CD4-positive, alpha-beta T cell treated with Interleukin-17A for 4 hours (primary cell): ENCODE measurements at regions not wholly inside any gene's neighbourhood (a gene's known extent, or its start where the extent isn't known, plus 50 kb on each side); places are given as distances from the start of the nearest gene placed in this dataset.
"Not testable (repeated sequence)": the region's sequence is repeated elsewhere in the genome, so short reads cannot be mapped to it uniquely, and the experiment has no call there.

Experiments
- DNase-seq: peaks from one replicate; pipeline ENCODE4 v3.0.0-alpha.2; 2020; ENCODE audit warnings: mixed read lengths

GRCh38 chr1:193438312-193438711 is 251.9 kb upstream of the B3GALT2 start:
- no peak for DNase-seq

GRCh38 chr1:193437785-193438184 is 251.4 kb upstream of the B3GALT2 start:
- DNase-seq, result peak; percentile 10

DNA sequence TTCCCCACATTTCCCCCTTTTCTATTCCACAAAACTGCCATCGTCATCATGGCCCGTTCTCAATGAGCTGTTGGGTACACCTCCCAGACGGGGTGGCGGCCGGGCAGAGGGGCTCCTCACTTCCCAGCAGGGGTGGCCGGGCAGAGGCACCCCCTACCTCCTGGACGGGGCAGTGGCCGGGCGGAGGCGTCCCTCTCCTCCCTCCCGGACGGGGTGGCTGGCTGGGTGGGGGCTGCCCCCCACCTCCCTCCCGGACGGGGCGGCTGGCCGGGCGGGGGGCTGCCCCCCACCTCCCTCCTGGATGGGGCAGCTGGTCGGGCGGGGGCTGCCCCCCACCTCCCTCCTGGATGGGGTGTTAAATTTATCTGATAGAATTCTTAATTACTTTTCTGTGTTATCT is 250.9 kb upstream of the B3GALT2 start:
- DNase-seq, result not testable (repeated sequence)

DNA sequence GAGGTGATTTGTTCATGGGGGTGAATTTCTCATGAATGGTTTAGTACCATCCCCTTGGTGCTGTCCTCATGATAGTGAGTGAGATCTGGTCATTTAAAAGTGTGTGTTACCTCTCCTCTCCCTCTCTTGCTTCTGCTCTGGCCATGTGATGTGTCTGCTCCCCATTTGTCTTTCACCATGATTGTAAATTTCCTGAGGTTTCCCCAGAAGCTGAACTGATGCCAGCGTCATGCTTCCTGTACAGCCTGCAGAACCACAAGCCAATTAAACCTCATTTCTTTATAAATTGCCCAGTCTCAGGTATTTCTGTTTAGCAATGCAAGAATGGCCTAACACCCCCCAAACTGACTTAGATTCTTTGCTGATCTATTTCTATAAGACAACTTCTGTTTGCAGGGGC is 249.4 kb upstream of the B3GALT2 start:
- DNase-seq, result no peak

- DNase-seq, result no peak
These were observed 247.9 kb upstream of the B3GALT2 start for GRCh38 chr1:193434319-193434718.

DNA sequence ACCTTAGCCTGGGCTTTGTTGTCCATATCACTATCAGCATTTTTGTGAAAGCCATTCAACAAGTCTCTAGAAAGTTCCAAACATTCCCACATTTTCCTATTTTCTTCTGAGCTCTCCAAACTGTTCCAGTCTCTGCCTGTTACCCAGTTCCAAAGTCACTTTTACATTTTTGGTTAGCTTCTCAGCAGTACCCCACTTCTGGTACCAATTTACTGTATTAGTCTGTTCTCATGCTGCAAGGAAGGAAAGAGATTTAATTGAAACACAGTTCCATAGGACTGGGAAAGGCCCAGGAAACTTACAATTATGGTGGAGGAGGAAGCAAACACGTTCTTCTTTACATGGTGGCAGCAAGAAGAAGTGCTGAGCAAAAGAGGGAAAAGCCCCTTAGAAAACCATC is 247.2 kb upstream of the B3GALT2 start:
- no peak for DNase-seq

GRCh38 chr1:193432979-193433587 is 246.7 kb upstream of the B3GALT2 start:
- DNase-seq, result no peak

GRCh38 chr1:193431265-193431977 is 245.0 kb upstream of the B3GALT2 start:
- no peak for DNase-seq

DNA sequence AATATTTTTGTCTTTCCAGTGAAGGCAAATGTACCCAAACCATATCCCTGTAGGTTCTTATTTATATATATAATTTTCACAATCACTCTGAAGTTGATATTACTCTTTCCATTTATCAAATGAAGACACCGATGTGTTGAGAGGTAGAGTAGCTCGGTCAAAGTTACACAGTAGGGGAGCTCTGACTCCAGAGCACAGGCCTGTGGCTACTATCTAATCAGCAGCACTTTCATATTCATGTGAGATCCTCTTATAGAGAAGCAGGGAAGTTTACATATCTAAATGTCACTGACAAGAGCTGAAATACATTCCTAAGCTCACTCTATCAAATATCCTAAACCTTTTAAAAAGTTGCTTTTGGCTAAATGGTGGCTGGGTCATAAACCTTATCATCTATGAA is 241.1 kb upstream of the B3GALT2 start:
- DNase-seq, result no peak

DNA sequence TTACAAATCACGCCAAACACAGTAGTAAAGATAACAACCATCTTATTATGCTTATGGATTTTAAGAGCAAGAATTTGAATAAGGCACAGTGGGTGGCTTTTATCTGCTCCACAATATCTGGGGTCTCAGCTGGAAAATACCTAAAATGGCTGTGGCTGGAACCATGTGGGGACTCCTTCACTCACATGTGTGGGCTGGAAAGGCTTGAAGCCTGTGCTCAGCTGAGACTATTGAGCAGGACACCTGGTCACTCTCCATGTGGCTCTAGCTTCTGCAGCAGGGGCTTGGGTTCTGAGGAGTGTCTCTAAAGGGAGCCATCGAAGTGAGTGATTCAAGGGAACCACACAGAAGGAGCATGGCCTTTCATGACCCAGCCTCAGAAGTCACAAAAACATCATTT is 239.6 kb upstream of the B3GALT2 start:
- DNase-seq, result no peak

GRCh38 chr1:193421487-193421886 is 235.1 kb upstream of the B3GALT2 start:
- no peak for DNase-seq

- no peak for DNase-seq
These were observed 232.9 kb upstream of the B3GALT2 start for GRCh38 chr1:193419295-193419694.

- no peak for DNase-seq
These were observed 232.3 kb upstream of the B3GALT2 start for GRCh38 chr1:193418745-193419058.

DNA sequence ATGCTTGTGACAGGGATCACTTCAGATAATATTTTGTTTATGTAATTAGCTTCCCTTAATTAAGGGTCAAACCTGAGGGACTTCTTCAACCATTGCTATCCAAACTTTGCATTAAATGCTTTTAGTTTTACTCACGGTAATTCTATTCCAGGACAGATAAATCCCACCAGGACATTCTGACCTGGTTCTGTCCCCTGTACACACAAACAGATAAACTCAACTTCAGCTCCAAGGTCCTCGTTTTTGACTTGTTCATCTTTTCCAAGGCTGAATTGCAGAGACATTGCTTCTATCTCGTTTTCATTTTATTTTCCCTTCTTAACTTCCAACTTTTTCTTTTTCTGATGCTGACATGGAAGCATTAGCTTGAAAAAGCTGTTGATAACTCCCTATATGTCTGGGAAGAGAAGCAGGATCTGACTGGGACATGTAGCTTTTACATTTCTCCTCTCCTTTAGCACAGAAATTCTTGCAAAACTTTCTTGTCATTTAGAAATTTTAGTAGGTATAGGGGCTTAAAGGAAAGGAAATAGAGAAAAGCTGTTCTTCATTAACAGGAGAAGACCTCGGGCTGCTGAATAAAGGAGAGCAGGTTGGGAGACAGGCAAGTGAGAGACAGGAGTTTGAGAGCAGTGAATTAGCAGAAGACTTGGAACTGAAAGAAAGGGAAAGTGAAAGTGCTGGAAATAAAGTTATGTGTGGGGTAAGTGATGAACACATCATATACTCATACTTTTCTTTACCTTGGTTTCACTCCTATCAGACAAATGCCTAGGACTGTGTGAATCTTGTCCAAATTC is 231.7 kb upstream of the B3GALT2 start:
- peak; percentile 18 for DNase-seq

DNA sequence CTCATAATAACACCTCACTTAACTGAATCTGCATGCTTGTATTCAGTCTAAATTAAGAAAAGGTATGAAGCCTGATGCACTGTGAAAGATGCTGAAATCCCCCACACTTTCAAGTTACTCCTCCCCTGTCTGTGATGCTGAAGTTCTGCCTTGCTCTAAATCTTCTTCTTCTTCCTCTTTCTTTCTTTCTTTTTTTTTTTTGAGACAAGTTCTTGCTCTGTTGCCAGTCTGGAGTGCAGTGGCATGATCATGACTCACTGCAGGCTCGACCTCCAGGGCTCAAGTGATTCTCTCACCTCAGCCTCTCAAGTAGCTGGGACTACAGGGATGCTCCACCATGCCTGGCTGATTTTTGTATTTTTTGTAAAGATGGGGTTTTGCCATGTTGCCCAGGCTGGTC is 231.0 kb upstream of the B3GALT2 start:
- DNase-seq, result peak; percentile 64

DNA sequence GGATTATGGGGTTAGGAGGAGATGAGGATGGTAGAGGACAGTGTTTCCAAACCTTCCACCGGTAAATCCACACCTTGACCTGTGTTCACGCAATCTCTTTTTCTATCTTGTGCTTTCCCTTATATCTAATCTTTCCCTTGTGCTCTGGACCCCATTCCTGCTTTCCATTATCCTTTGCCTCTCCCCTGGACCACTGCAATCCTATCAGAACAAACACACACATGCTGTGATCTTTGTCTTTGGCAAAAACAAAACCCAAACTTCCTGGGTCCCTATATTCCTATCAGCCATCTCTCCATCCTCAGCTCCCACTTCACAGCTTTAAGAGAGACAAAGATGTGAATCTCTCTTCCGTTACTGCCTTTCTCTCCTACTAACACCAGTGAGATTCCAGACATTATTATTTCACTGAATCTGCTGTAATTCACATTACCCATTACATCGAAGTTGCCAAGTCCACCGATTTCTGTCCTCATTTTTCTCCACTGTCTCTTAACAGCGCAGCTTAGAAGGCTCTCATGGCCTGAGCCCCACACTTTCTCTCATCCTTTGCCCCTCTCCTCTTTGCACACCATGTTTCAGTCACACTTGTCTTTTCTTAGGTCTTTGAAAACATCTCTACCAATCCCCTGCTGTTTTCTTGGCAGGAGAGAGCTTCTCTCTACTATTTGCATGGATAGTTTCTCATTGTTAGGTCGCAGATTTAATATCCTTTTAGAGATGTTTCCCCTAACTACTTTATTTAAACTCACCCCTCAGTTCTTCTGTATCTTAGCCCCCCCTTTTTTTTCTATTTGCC is 230.0 kb upstream of the B3GALT2 start:
- DNase-seq, result no peak

DNA sequence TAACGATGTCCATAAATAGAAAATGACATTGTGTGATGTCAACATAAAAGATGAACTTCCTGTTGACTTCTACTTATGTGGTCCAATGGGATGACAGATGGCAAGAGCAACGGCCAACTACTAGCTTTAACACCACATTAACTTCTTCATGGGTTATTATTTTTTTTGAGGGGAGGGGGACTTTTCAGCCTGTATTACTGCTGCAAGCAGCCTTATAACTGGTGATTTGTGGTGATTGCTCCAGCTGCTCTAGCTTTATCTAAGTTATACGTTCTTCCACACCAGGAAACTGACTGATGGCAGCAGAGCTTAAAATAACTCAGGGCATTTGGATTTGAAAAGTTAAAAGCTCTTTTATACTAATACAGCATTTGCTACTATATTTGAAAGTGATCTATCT is 228.8 kb upstream of the B3GALT2 start:
- no peak for DNase-seq

GRCh38 chr1:193413376-193413775 is 227.0 kb upstream of the B3GALT2 start:
- DNase-seq, result no peak

- DNase-seq, result no peak
These were observed 226.3 kb upstream of the B3GALT2 start for GRCh38 chr1:193412748-193413147.

DNA sequence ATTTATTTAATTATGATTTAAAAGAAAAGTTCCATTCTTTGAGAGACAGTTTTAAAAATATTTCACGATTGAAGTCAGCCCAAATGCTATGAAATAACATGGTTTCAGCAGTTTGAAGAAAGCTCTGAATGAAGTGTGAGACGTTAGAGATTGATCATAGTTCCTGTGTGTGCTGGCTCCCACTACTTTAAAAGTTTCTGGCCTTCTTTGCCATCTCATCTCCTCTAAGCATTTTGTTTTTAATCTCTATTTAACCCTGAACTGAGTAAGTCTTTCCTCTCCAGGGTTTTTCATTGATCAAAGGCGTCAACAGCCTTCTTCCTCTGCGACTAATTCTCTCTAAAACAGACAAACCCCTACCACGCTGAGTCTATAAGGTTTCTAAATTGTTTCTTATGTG is 225.3 kb upstream of the B3GALT2 start:
- peak; percentile 25 for DNase-seq

- DNase-seq, result no peak
These were observed 224.8 kb upstream of the B3GALT2 start for GRCh38 chr1:193411215-193411614.

GRCh38 chr1:193408782-193409293 is 222.4 kb upstream of the B3GALT2 start:
- peak; percentile 25 for DNase-seq

DNA sequence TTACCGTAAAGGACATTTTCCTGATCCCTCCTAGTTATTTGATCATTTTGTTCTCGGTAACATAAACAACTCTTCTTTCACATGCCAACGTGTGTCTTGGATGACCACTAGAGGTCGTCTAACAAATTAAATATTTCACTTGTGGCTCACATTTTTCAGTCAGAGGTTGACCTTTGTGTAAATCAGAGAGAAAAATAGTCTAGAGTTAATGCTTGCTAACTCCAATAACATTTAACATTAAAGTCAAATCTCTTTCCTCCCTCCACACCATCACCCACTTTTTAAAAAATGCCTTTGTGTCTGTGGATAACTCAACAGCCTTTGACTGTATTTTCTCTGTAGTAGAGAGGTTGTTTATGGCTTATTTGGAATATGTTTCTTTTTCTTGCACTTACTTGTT is 220.5 kb upstream of the B3GALT2 start:
- peak; percentile 26 for DNase-seq
